B cell (primary cell): ENCODE measurements at regions not wholly inside any gene's neighbourhood (a gene's known extent, or its start where the extent isn't known, plus 50 kb on each side); places are given as distances from the start of the nearest gene placed in this dataset.

Experiments
- ATAC-seq: fragments of 200-7000 bp; cut with Tn5 transposase; one replicate; pipeline ENCODE4 v1.10.0; 2021; ENCODE audit warnings: low read depth, mild to moderate bottlenecking, moderate number of reproducible peaks, moderate library complexity
- CTCF ChIA-PET: fragments of 350-600 bp; sonication (Branson Sonifier 250); formaldehyde crosslinking; loops from one replicate; lab custom pipeline; 2021; ENCODE audit warnings: antibody characterized with exemption, inconsistent platforms; lab: Charles Lee
- POLR2A ChIA-PET: fragments of 350-600 bp; sonication (Branson Sonifier 250); formaldehyde crosslinking; loops from one replicate; lab custom pipeline; 2021; ENCODE audit warnings: antibody characterized with exemption; lab: Charles Lee
- DNase-seq: peaks from one replicate; pipeline ENCODE4 v3.0.0; 2013
- H2AFZ ChIP-seq: 2 replicates; pipeline ENCODE4 v1.6.1; 2012; ENCODE audit warnings: mild to moderate bottlenecking, low read depth, low read length; ENCODE audit not compliant: insufficient read depth, poor library complexity, severe bottlenecking
- H3K27ac ChIP-seq, 2 donors: 1 replicate in 1 of 2; 2 replicates in 1 of 2; pipeline ENCODE4 v1.5.1; 2012 to 2013; ENCODE audit warnings: low read length in 2 of 2, mild to moderate bottlenecking in 2 of 2, moderate library complexity in 1 of 2
- H3K27me3 ChIP-seq, 4 experiments: fragments of 200-600 bp in 1 of 4; sonication (generic) in 1 of 4; replicated peaks in 1 of 4; 1 replicate in 2 of 4; 2 replicates in 2 of 4; pipeline versions ENCODE4 v1.6.1 to v1.7.0; 2013 to 2016; ENCODE audit warnings: low read length in 3 of 4, mild to moderate bottlenecking in 2 of 4, mixed read lengths in 1 of 4, moderate library complexity in 1 of 4; ENCODE audit not compliant: insufficient read depth in 4 of 4, control insufficient read depth in 3 of 4; ENCODE audit errors: control extremely low read depth in 1 of 4
- H3K36me3 ChIP-seq, 2 experiments: replicated peaks in 1 of 2; 1 replicate in 1 of 2; 2 replicates in 1 of 2; pipeline versions ENCODE4 v1.6.1 to v1.7.1; 2013; ENCODE audit warnings: low read length in 1 of 2; ENCODE audit not compliant: insufficient read depth in 2 of 2, control insufficient read depth in 1 of 2; ENCODE audit errors: control extremely low read depth in 1 of 2, extremely low read depth in 1 of 2
- H3K4me1 ChIP-seq, 2 donors: fragments of 200-600 bp in 1 of 2; sonication (generic) in 1 of 2; 1 replicate in 1 of 2; 2 replicates in 1 of 2; pipeline versions ENCODE4 v1.5.1 to v1.6.1; 2013 to 2017; ENCODE audit warnings: low read length in 2 of 2; ENCODE audit not compliant: control insufficient read depth in 2 of 2, insufficient read depth in 2 of 2
- H3K4me2 ChIP-seq: replicated peaks from 2 replicates; pipeline ENCODE3; 2012; ENCODE audit warnings: mild to moderate bottlenecking, low read depth, low read length; ENCODE audit not compliant: poor library complexity, severe bottlenecking
- H3K4me3 ChIP-seq, 5 experiments: fragments of 200-600 bp in 1 of 5; sonication (generic) in 1 of 5; 1 replicate in 3 of 5; 2 replicates in 2 of 5; pipeline versions ENCODE4 v1.5.1 to v1.7.0; 2011 to 2016; ENCODE audit warnings: low read length in 4 of 5, mild to moderate bottlenecking in 4 of 5, low read depth in 2 of 5, control low read depth in 1 of 5, moderate library complexity in 1 of 5; ENCODE audit not compliant: insufficient read depth in 1 of 5; ENCODE audit errors: control extremely low read depth in 1 of 5, extremely low read depth in 1 of 5
- H3K79me2 ChIP-seq: fragments of 200-600 bp; sonication (generic); one replicate; pipeline ENCODE4 v1.6.0; 2016; ENCODE audit warnings: low read length; ENCODE audit not compliant: control insufficient read depth, insufficient read depth
- H3K9ac ChIP-seq: fragments of 200-600 bp; sonication (generic); 2 replicates; pipeline ENCODE4 v1.6.1; 2017; ENCODE audit warnings: mild to moderate bottlenecking, low read length, moderate library complexity
- H3K9me3 ChIP-seq, 3 donors: one replicate each; pipeline versions ENCODE4 v1.6.1 to v1.7.1; 2013; ENCODE audit warnings: low read length in 2 of 3; ENCODE audit not compliant: control insufficient read depth in 2 of 3, insufficient read depth in 1 of 3; ENCODE audit errors: control extremely low read depth in 1 of 3
- H4K20me1 ChIP-seq: 2 replicates; pipeline ENCODE4 v1.6.0; 2012; ENCODE audit warnings: mild to moderate bottlenecking, low read length; ENCODE audit not compliant: insufficient read depth, control insufficient read depth, poor library complexity, severe bottlenecking
- H3K27ac Mint-ChIP-seq: one replicate; pipeline ENCODE4 v1.8.0; 2021; ENCODE audit warnings: mixed read lengths
- H3K27me3 Mint-ChIP-seq: one replicate; pipeline ENCODE4 v1.8.0; 2021; ENCODE audit warnings: mixed read lengths
- H3K4me1 Mint-ChIP-seq: one replicate; pipeline ENCODE4 v1.8.0; 2021; ENCODE audit warnings: mixed read lengths
- H3K4me3 Mint-ChIP-seq: one replicate; pipeline ENCODE4 v1.8.0; 2021; ENCODE audit warnings: mixed read lengths
- H3K9me3 Mint-ChIP-seq: one replicate; pipeline ENCODE4 v1.8.0; 2022; ENCODE audit warnings: mixed read lengths; ENCODE audit not compliant: insufficient read depth
- EZH2 ChIP-seq: IDR thresholded peaks from 2 replicates; pipeline ENCODE4 v1.6.1; 2012; ENCODE audit warnings: borderline replicate concordance, low read depth, mild to moderate bottlenecking, moderate library complexity, low read length; ENCODE audit not compliant: insufficient read depth, poor library complexity, severe bottlenecking
- WGBS: methylation state at CpG from one replicate; pipeline ENCODE4 v1.1.5; 2013; ENCODE audit warnings: missing lambda C conversion rate; ENCODE audit not compliant: insufficient coverage; 5-methylcytosine and 5-hydroxymethylcytosine counted together
- intact Hi-C: fragments of 100-400 bp; cut with micrococcal nuclease; formaldehyde crosslinking; loops from one replicate; pipeline ENCODE4 v1.10.0; 2022
- TF ChIP-seq, protein P1 (sequence below): fragments of 200-600 bp; IDR thresholded peaks from one replicate; pipeline ENCODE4 v1.8.0; 2022; ENCODE audit warnings: antibody characterized with exemption, mild to moderate bottlenecking

DNA sequence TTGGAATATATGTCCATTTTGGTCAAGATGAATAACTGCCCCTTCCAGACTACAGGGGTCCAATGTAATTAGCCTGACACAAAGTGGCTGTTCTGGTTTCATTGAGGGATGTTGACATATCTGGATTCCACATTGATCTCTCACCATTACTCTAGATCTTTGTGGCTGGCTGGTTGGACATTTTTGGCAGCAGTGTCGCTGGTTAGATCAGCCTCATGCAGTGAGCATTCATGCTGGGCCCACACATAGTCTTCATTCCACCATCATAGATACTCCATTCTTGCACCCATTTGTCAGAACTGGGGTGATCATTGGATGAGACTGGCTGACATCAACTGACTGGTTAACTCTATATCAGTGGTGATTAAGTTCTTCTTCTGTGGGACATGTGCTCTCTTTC, 74.4 kb downstream of the MGST1 start:
- no peak overlapping the region for H3K4me2 ChIP-seq
- DNase-seq (no peak), ATAC-seq (no peak)
- H2AFZ ChIP-seq: no peak overlapping the region
- Mint-ChIP-seq H3K4me1 (no peaks in the 10 kb centered on the region), H3K4me3 (no peak overlapping the region), H3K27me3 (no peaks in the 10 kb centered on the region), H3K27ac (no peak overlapping the region), H3K9me3 (peaks cover 3% of the 10 kb centered on the region)
- H4K20me1 ChIP-seq: no peaks in the 10 kb centered on the region
- ChIA-PET CTCF (no interaction called here), POLR2A (no interaction called here)
- H3K9me3 ChIP-seq: no peaks in the 10 kb centered on the region
- no peak overlapping the region for H3K9ac ChIP-seq
- H3K36me3 ChIP-seq: no peaks in the 10 kb centered on the region
- no peak for TF ChIP-seq EZH2
- TF ChIP-seq, protein P1, sequence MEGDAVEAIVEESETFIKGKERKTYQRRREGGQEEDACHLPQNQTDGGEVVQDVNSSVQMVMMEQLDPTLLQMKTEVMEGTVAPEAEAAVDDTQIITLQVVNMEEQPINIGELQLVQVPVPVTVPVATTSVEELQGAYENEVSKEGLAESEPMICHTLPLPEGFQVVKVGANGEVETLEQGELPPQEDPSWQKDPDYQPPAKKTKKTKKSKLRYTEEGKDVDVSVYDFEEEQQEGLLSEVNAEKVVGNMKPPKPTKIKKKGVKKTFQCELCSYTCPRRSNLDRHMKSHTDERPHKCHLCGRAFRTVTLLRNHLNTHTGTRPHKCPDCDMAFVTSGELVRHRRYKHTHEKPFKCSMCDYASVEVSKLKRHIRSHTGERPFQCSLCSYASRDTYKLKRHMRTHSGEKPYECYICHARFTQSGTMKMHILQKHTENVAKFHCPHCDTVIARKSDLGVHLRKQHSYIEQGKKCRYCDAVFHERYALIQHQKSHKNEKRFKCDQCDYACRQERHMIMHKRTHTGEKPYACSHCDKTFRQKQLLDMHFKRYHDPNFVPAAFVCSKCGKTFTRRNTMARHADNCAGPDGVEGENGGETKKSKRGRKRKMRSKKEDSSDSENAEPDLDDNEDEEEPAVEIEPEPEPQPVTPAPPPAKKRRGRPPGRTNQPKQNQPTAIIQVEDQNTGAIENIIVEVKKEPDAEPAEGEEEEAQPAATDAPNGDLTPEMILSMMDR: no peak
- H3K4me3 ChIP-seq: no peak overlapping the region
- no peaks in the 10 kb centered on the region for H3K79me2 ChIP-seq
- no peak overlapping the region for H3K27ac ChIP-seq
- H3K27me3 ChIP-seq: no peaks in the 10 kb centered on the region
- H3K4me1 ChIP-seq: no peaks in the 10 kb centered on the region
- 100% methylated on average over 1 of the region's 1 CpG for WGBS
- intact Hi-C loops: no loop called here

- H3K79me2 ChIP-seq: no peaks in the 10 kb centered on the region
- TF ChIP-seq EZH2: no peak
- TF ChIP-seq, protein P1: no peak
- intact Hi-C loops: no loop called here
- ATAC-seq (no peak), DNase-seq (no peak)
- no peaks in the 10 kb centered on the region for H3K36me3 ChIP-seq
- H3K4me1 ChIP-seq: no peaks in the 10 kb centered on the region
- Mint-ChIP-seq H3K4me1 (no peaks in the 10 kb centered on the region), H3K27ac (no peak overlapping the region), H3K27me3 (no peaks in the 10 kb centered on the region), H3K9me3 (peaks cover 3% of the 10 kb centered on the region), H3K4me3 (no peak overlapping the region)
- H2AFZ ChIP-seq: no peak overlapping the region
- no peak overlapping the region for H3K4me3 ChIP-seq
- no peaks in the 10 kb centered on the region for H3K27me3 ChIP-seq
- peaks cover 0 to 3% (median 0%) of the 10 kb centered on the region in 3 donors for H3K9me3 ChIP-seq
- 81% methylated on average over 2 of the region's 2 CpGs for WGBS
- CTCF ChIA-PET: no interaction called here
- H4K20me1 ChIP-seq: no peaks in the 10 kb centered on the region
- H3K27ac ChIP-seq: no peak overlapping the region
- H3K4me2 ChIP-seq: no peak overlapping the region
- POLR2A ChIA-PET: no interaction called here
- no peak overlapping the region for H3K9ac ChIP-seq
Measured at GRCh38 chr12:16424531-16424930, 77.1 kb downstream of the MGST1 start.
